CD4-positive, alpha-beta T cell (primary cell): ENCODE measurements at regions not wholly inside any gene's neighbourhood (a gene's known extent, or its start where the extent isn't known, plus 50 kb on each side); places are given as distances from the start of the nearest gene placed in this dataset.

Experiments
- ATAC-seq: fragments of 200-7000 bp; cut with Tn5 transposase; one replicate; pipeline ENCODE4 v1.10.0; 2022; ENCODE audit warnings: mild to moderate bottlenecking; ENCODE audit not compliant: poor library complexity
- CTCF ChIA-PET: fragments of 350-600 bp; sonication (Branson Sonifier 250); formaldehyde crosslinking; loops from one replicate; lab custom pipeline; 2021; ENCODE audit warnings: antibody characterized with exemption, inconsistent platforms; lab: Charles Lee
- POLR2A ChIA-PET: fragments of 350-600 bp; sonication (Branson Sonifier 250); formaldehyde crosslinking; loops from one replicate; lab custom pipeline; 2021; ENCODE audit warnings: antibody characterized with exemption, inconsistent platforms; lab: Charles Lee
- DNase-seq, 14 experiments: peaks; one replicate each; pipeline ENCODE4 v3.0.0-alpha.2; 2013 to 2020; ENCODE audit warnings: mixed read lengths in 2 of 14
- H3K27ac ChIP-seq, 2 donors: one replicate each; pipeline versions ENCODE4 v1.5.1 to v1.7.0; 2013; ENCODE audit warnings: low read length in 2 of 2, low read depth in 1 of 2, mild to moderate bottlenecking in 1 of 2
- H3K27me3 ChIP-seq, 2 experiments: 1 replicate in 1 of 2; 2 replicates in 1 of 2; pipeline versions ENCODE4 v1.6.1 to v1.7.0; 2013; ENCODE audit warnings: low read length in 2 of 2, control low read depth in 1 of 2, mild to moderate bottlenecking in 1 of 2, moderate library complexity in 1 of 2; ENCODE audit not compliant: insufficient read depth in 2 of 2, control insufficient read depth in 1 of 2
- H3K36me3 ChIP-seq: one replicate; pipeline ENCODE4 v1.6.1; 2013; ENCODE audit warnings: low read length, control low read depth; ENCODE audit not compliant: insufficient read depth
- H3K4me1 ChIP-seq: one replicate; pipeline ENCODE4 v1.6.1; 2013; ENCODE audit warnings: low read length, control low read depth; ENCODE audit not compliant: insufficient read depth
- H3K4me3 ChIP-seq: one replicate; pipeline ENCODE4 v1.5.1; 2013; ENCODE audit warnings: mild to moderate bottlenecking, low read length, moderate library complexity
- H3K9me3 ChIP-seq, 2 experiments: 1 replicate in 1 of 2; 2 replicates in 1 of 2; pipeline versions ENCODE4 v1.6.1 to v1.7.0; 2013; ENCODE audit warnings: low read length in 2 of 2, mild to moderate bottlenecking in 2 of 2, control low read depth in 1 of 2, moderate library complexity in 1 of 2; ENCODE audit not compliant: control insufficient read depth in 1 of 2, insufficient read depth in 1 of 2
- H3K27ac Mint-ChIP-seq: one replicate; pipeline ENCODE4 v1.8.0; 2020; ENCODE audit warnings: mixed read lengths
- H3K27me3 Mint-ChIP-seq: one replicate; pipeline ENCODE4 v1.8.0; 2021; ENCODE audit warnings: mixed read lengths
- H3K36me3 Mint-ChIP-seq: one replicate; pipeline ENCODE4 v1.8.0; 2021; ENCODE audit warnings: low read depth, mixed read lengths
- H3K4me1 Mint-ChIP-seq: one replicate; pipeline ENCODE4 v1.8.0; 2021; ENCODE audit warnings: low read depth, mixed read lengths
- H3K4me3 Mint-ChIP-seq: one replicate; pipeline ENCODE4 v1.8.0; 2020; ENCODE audit warnings: mild to moderate bottlenecking, mixed read lengths
- H3K9me3 Mint-ChIP-seq: one replicate; pipeline ENCODE4 v1.8.0; 2020; ENCODE audit warnings: mixed read lengths
- CTCF ChIP-seq: fragments of 200-600 bp; IDR thresholded peaks from one replicate; pipeline ENCODE4 v1.8.0; 2022; ENCODE audit warnings: antibody characterized with exemption, mild to moderate bottlenecking
- intact Hi-C, 2 experiments: fragments of 100-400 bp; cut with DNase I in 1 of 2; cut with micrococcal nuclease in 1 of 2; formaldehyde crosslinking; loops; one replicate each; pipeline versions ENCODE4 v1.15.1 to v1.9.0; 2023 to 2025; cut with DNase I, micrococcal nuclease

GRCh38 chr17:33527290-33527689 lies 234.2 kb upstream of the ASIC2 start:
- peaks cover 9% of the 10 kb centered on the region for H3K27me3 Mint-ChIP-seq
- no peaks in the 10 kb centered on the region for H3K36me3 Mint-ChIP-seq
- Histone ChIP-seq H3K36me3 (no peaks in the 10 kb centered on the region), H3K9me3 (peaks cover 0 to 7% of the 10 kb centered on the region in 2 experiments), H3K4me3 (no peak overlapping the region), H3K4me1 (no peaks in the 10 kb centered on the region), H3K27ac (no peak overlapping the region), H3K27me3 (peaks cover 0 to 4% of the 10 kb centered on the region in 2 experiments)
- H3K9me3 Mint-ChIP-seq: no peaks in the 10 kb centered on the region
- no peaks in the 10 kb centered on the region for H3K4me1 Mint-ChIP-seq
- ChIA-PET POLR2A (no interaction called here), CTCF (no interaction called here)
- no peak overlapping the region for H3K27ac Mint-ChIP-seq
- TF ChIP-seq CTCF: no peak
- ATAC-seq (no peak), DNase-seq (no peak)
- intact Hi-C loops: no loop called here
- H3K4me3 Mint-ChIP-seq: no peak overlapping the region

- intact Hi-C loops: no loop called here
- H3K4me1 Mint-ChIP-seq: no peaks in the 10 kb centered on the region
- H3K4me3 Mint-ChIP-seq: no peak overlapping the region
- no peak overlapping the region for H3K4me3 ChIP-seq
- no peaks in the 10 kb centered on the region for H3K4me1 ChIP-seq
- H3K27ac Mint-ChIP-seq: no peak overlapping the region
- H3K27ac ChIP-seq: no peak overlapping the region
- POLR2A ChIA-PET: no interaction called here
- H3K9me3 Mint-ChIP-seq: no peaks in the 10 kb centered on the region
- H3K36me3 ChIP-seq: no peaks in the 10 kb centered on the region
- H3K27me3 Mint-ChIP-seq: peaks cover 5% of the 10 kb centered on the region
- H3K36me3 Mint-ChIP-seq: no peaks in the 10 kb centered on the region
- no peak for TF ChIP-seq CTCF
- H3K27me3 ChIP-seq: peaks cover 0 to 4% of the 10 kb centered on the region in 2 experiments
- DNase-seq: no peak
- H3K9me3 ChIP-seq: peaks cover 0 to 7% of the 10 kb centered on the region in 2 experiments
- ATAC-seq: no peak
- CTCF ChIA-PET: no interaction called here
These were observed 235.8 kb upstream of the ASIC2 start for GRCh38 chr17:33528846-33529245.

GRCh38 chr17:33529816-33530215 lies 236.7 kb upstream of the ASIC2 start:
- Mint-ChIP-seq H3K36me3 (no peaks in the 10 kb centered on the region), H3K27me3 (peaks cover 5% of the 10 kb centered on the region), H3K27ac (no peak overlapping the region), H3K9me3 (no peaks in the 10 kb centered on the region), H3K4me3 (no peak overlapping the region), H3K4me1 (no peaks in the 10 kb centered on the region)
- intact Hi-C loops: no loop called here
- Histone ChIP-seq H3K9me3 (peaks cover 0 to 7% of the 10 kb centered on the region in 2 experiments), H3K27ac (no peak overlapping the region), H3K4me3 (no peak overlapping the region), H3K36me3 (no peaks in the 10 kb centered on the region), H3K27me3 (peaks cover 0 to 4% of the 10 kb centered on the region in 2 experiments), H3K4me1 (no peaks in the 10 kb centered on the region)
- CTCF ChIA-PET: no interaction called here
- DNase-seq (no peak), ATAC-seq (no peak)
- POLR2A ChIA-PET: no interaction called here
- no peak for TF ChIP-seq CTCF
